Type B pancreatic cell (in vitro differentiated cells): ENCODE measurements at regions not wholly inside any gene's neighbourhood (a gene's known extent, or its start where the extent isn't known, plus 50 kb on each side); places are given as distances from the start of the nearest gene placed in this dataset.

ENCODE experiments used
- DNase-seq: peaks from one replicate; pipeline ENCODE4 v3.0.0; 2021; ENCODE audit warnings: mixed read lengths; ENCODE audit not compliant: unreplicated experiment; ENCODE audit errors: extremely low spot score
- H3K27ac Mint-ChIP-seq: 2 replicates; pipeline ENCODE4 v1.8.0; 2021; ENCODE audit warnings: mild to moderate bottlenecking, mixed read lengths
- H3K27me3 Mint-ChIP-seq: 2 replicates; pipeline ENCODE4 v1.8.0; 2021; ENCODE audit warnings: mixed read lengths
- H3K36me3 Mint-ChIP-seq: 2 replicates; pipeline ENCODE4 v1.8.0; 2021; ENCODE audit warnings: mixed read lengths
- H3K4me1 Mint-ChIP-seq: one replicate; pipeline ENCODE4 v1.8.0; 2021; ENCODE audit warnings: mixed read lengths; ENCODE audit not compliant: unreplicated experiment
- H3K4me3 Mint-ChIP-seq: 2 replicates; pipeline ENCODE4 v1.8.0; 2021; ENCODE audit warnings: mild to moderate bottlenecking, mixed read lengths
- H3K9me3 Mint-ChIP-seq: 2 replicates; pipeline ENCODE4 v1.8.0; 2021; ENCODE audit warnings: mixed read lengths
- CTCF ChIP-seq: fragments of 200-600 bp; sonication (generic); conservative IDR thresholded peaks from 2 replicates; pipeline ENCODE4 v1.5.0; 2021; ENCODE audit warnings: antibody characterized with exemption, mild to moderate bottlenecking

GRCh38 chr18:51514128-51514527 lies 316.6 kb upstream of the MEX3C start:
- H3K9me3 Mint-ChIP-seq: no peaks in the 10 kb centered on the region

GRCh38 chr18:51516478-51517038 lies 319.1 kb upstream of the MEX3C start:
- no peak overlapping the region for H3K4me3 Mint-ChIP-seq
- H3K36me3 Mint-ChIP-seq: no peaks in the 10 kb centered on the region
- H3K4me1 Mint-ChIP-seq: no peaks in the 10 kb centered on the region

More at GRCh38 chr18:51514128-51514527, 316.6 kb upstream of the MEX3C start:
- no peak for DNase-seq
- no peak for TF ChIP-seq CTCF
- no peak overlapping the region for H3K27ac Mint-ChIP-seq
- no peaks in the 10 kb centered on the region for H3K27me3 Mint-ChIP-seq
- H3K4me3 Mint-ChIP-seq: no peak overlapping the region
- no peaks in the 10 kb centered on the region for H3K36me3 Mint-ChIP-seq
- no peaks in the 10 kb centered on the region for H3K4me1 Mint-ChIP-seq

GRCh38 chr18:51519571-51519970 lies 322.1 kb upstream of the MEX3C start:
- H3K27ac Mint-ChIP-seq: no peak overlapping the region
- no peaks in the 10 kb centered on the region for H3K36me3 Mint-ChIP-seq
- no peak overlapping the region for H3K4me3 Mint-ChIP-seq
- H3K27me3 Mint-ChIP-seq: peaks cover 4% of the 10 kb centered on the region
- no peak for DNase-seq
- H3K4me1 Mint-ChIP-seq: no peaks in the 10 kb centered on the region
- no peak for TF ChIP-seq CTCF
- no peaks in the 10 kb centered on the region for H3K9me3 Mint-ChIP-seq

More at GRCh38 chr18:51516478-51517038, 319.1 kb upstream of the MEX3C start:
- Mint-ChIP-seq H3K9me3 (no peaks in the 10 kb centered on the region), H3K27ac (no peak overlapping the region), H3K27me3 (peaks cover 4% of the 10 kb centered on the region)
- TF ChIP-seq CTCF: no peak
- DNase-seq: no peak

GRCh38 chr18:51520676-51521180 lies 323.2 kb upstream of the MEX3C start:
- Mint-ChIP-seq H3K4me3 (no peak overlapping the region), H3K27ac (no peak overlapping the region), H3K27me3 (peaks cover 4% of the 10 kb centered on the region), H3K9me3 (no peaks in the 10 kb centered on the region), H3K4me1 (no peaks in the 10 kb centered on the region), H3K36me3 (no peaks in the 10 kb centered on the region)
- TF ChIP-seq CTCF: no peak
- no peak for DNase-seq

- H3K4me3 Mint-ChIP-seq: no peak overlapping the region
- H3K4me1 Mint-ChIP-seq: no peaks in the 10 kb centered on the region
- H3K9me3 Mint-ChIP-seq: no peaks in the 10 kb centered on the region
- peaks cover 4% of the 10 kb centered on the region for H3K27me3 Mint-ChIP-seq
- H3K27ac Mint-ChIP-seq: no peak overlapping the region
- H3K36me3 Mint-ChIP-seq: no peaks in the 10 kb centered on the region
- no peak for TF ChIP-seq CTCF
- no peak for DNase-seq
Measured at GRCh38 chr18:51522338-51522737, 324.9 kb upstream of the MEX3C start.
